GM23338 (cell line): ENCODE measurements at regions not wholly inside any gene's neighbourhood (a gene's known extent, or its start where the extent isn't known, plus 50 kb on each side); places are given as distances from the start of the nearest gene placed in this dataset.

Experiments
- ATAC-seq: fragments of 200-7000 bp; cut with Tn5 transposase; 3 replicates; pipeline ENCODE4 v1.9.1; 2020
- DNase-seq: peaks from one replicate; pipeline ENCODE4 v3.0.0-alpha.2; 2015; ENCODE audit warnings: low spot score
- H2AFZ ChIP-seq: fragments of 200-600 bp; sonication (generic); 2 replicates; pipeline ENCODE4 v1.8.0; 2016; ENCODE audit warnings: antibody characterized with exemption, mild to moderate bottlenecking, moderate library complexity
- H3F3A ChIP-seq: fragments of 200-600 bp; sonication (generic); replicated peaks from 2 replicates; pipeline ENCODE4 v1.8.0; 2017; ENCODE audit warnings: antibody characterized with exemption, mixed run types, low read depth
- H3K27ac ChIP-seq: fragments of 200-600 bp; sonication (generic); 2 replicates; pipeline ENCODE4 v1.6.1; 2016; ENCODE audit warnings: low read depth
- H3K27me3 ChIP-seq: fragments of 200-600 bp; sonication (generic); 2 replicates; pipeline ENCODE4 v1.8.0; 2016; ENCODE audit warnings: mild to moderate bottlenecking, mixed run types, moderate library complexity; ENCODE audit not compliant: insufficient read depth
- H3K36me3 ChIP-seq: fragments of 200-600 bp; sonication (generic); 2 replicates; pipeline ENCODE4 v1.8.0; 2016; ENCODE audit warnings: mild to moderate bottlenecking; ENCODE audit not compliant: insufficient read depth
- H3K4me1 ChIP-seq: fragments of 200-600 bp; sonication (generic); 2 replicates; pipeline ENCODE4 v1.8.0; 2016; ENCODE audit warnings: mild to moderate bottlenecking, moderate library complexity; ENCODE audit not compliant: insufficient read depth
- H3K4me2 ChIP-seq: fragments of 200-600 bp; sonication (generic); 2 replicates; pipeline ENCODE4 v1.7.1; 2017; ENCODE audit warnings: mixed run types
- H3K4me3 ChIP-seq: fragments of 200-600 bp; sonication (generic); 2 replicates; pipeline ENCODE4 v1.6.1; 2016; ENCODE audit warnings: mixed run types
- H3K79me2 ChIP-seq: fragments of 200-600 bp; sonication (generic); replicated peaks from 2 replicates; pipeline ENCODE4 v1.8.0; 2017; ENCODE audit warnings: mild to moderate bottlenecking; ENCODE audit not compliant: insufficient read depth
- H3K9me2 ChIP-seq: fragments of 200-600 bp; sonication (generic); 2 replicates; pipeline ENCODE4 v1.8.0; 2017; ENCODE audit not compliant: insufficient read depth
- H4K20me1 ChIP-seq: fragments of 200-600 bp; sonication (generic); replicated peaks from 2 replicates; pipeline ENCODE4 v1.8.0; 2017; ENCODE audit warnings: mild to moderate bottlenecking; ENCODE audit not compliant: insufficient read depth
- H3K27ac Mint-ChIP-seq: 2 replicates; pipeline ENCODE4 v1.8.0; 2020; ENCODE audit warnings: inconsistent platforms, mild to moderate bottlenecking, moderate library complexity, mixed read lengths
- H3K27me3 Mint-ChIP-seq: 3 replicates; pipeline ENCODE4 v1.8.0; 2022; ENCODE audit warnings: low read depth, mild to moderate bottlenecking, moderate library complexity, mixed read lengths, inconsistent platforms; ENCODE audit not compliant: insufficient read depth, poor library complexity
- H3K36me3 Mint-ChIP-seq: 3 replicates; pipeline ENCODE4 v1.8.0; 2021; ENCODE audit warnings: low read depth, mild to moderate bottlenecking, inconsistent platforms, moderate library complexity, mixed read lengths
- H3K4me1 Mint-ChIP-seq: 3 replicates; pipeline ENCODE4 v1.8.0; 2020; ENCODE audit warnings: mild to moderate bottlenecking, inconsistent platforms, mixed read lengths
- H3K4me3 Mint-ChIP-seq: 3 replicates; pipeline ENCODE4 v1.8.0; 2021; ENCODE audit warnings: moderate library complexity, mild to moderate bottlenecking, inconsistent platforms, mixed read lengths
- H3K9me3 Mint-ChIP-seq: 3 replicates; pipeline ENCODE4 v1.8.0; 2020; ENCODE audit warnings: moderate library complexity, mild to moderate bottlenecking, inconsistent platforms, mixed read lengths
- CTCF ChIP-seq, 2 experiments: fragments of 200-600 bp in 1 of 2; sonication (generic) in 1 of 2; conservative IDR thresholded peaks; 2 replicates each; pipeline versions ENCODE4 v1.5.1 to v1.6.1; 2016 to 2017; ENCODE audit warnings: antibody characterized with exemption in 2 of 2, low read depth in 2 of 2, mild to moderate bottlenecking in 2 of 2, moderate library complexity in 1 of 2
- EZH2 ChIP-seq: fragments of 200-600 bp; sonication (generic); IDR thresholded peaks from one replicate; pipeline ENCODE4 v1.8.0; 2017; ENCODE audit warnings: antibody characterized with exemption, mild to moderate bottlenecking, low read depth; ENCODE audit not compliant: unreplicated experiment
- EZH2phosphoT487 ChIP-seq: fragments of 200-600 bp; sonication (generic); IDR thresholded peaks from one replicate; pipeline ENCODE4 v1.8.1; 2018; ENCODE audit warnings: antibody characterized with exemption; ENCODE audit not compliant: unreplicated experiment
- JUNB ChIP-seq: IDR thresholded peaks from one replicate; pipeline ENCODE4 v1.6.1; 2016; ENCODE audit warnings: antibody characterized with exemption; ENCODE audit not compliant: unreplicated experiment
- NANOG ChIP-seq: IDR thresholded peaks from 2 replicates; pipeline ENCODE4 v1.6.1; 2016; ENCODE audit warnings: antibody characterized with exemption, borderline replicate concordance
- POLR2AphosphoS5 ChIP-seq: IDR thresholded peaks from 2 replicates; pipeline ENCODE4 v1.6.1; 2016; ENCODE audit warnings: antibody characterized with exemption, low read depth
- REST ChIP-seq: IDR thresholded peaks from one replicate; pipeline ENCODE4 v1.6.1; 2018; ENCODE audit warnings: antibody characterized with exemption; ENCODE audit not compliant: unreplicated experiment
- ZNF114 ChIP-seq: fragments of 250-450 bp; sonication (Bioruptor Pico); IDR thresholded peaks from 2 replicates; pipeline ENCODE4 v1.5.0; 2020; ENCODE audit warnings: mild to moderate bottlenecking, moderate library complexity
- ZNF331 ChIP-seq: fragments of 250-450 bp; sonication (Bioruptor Pico); IDR thresholded peaks from 2 replicates; pipeline ENCODE4 v1.5.0; 2020; ENCODE audit warnings: low read depth, mild to moderate bottlenecking, moderate library complexity
- ZNF462 ChIP-seq: fragments of 250-450 bp; sonication (Bioruptor Pico); IDR thresholded peaks from 2 replicates; pipeline ENCODE4 v1.5.0; 2020; ENCODE audit warnings: mild to moderate bottlenecking, moderate library complexity

DNA sequence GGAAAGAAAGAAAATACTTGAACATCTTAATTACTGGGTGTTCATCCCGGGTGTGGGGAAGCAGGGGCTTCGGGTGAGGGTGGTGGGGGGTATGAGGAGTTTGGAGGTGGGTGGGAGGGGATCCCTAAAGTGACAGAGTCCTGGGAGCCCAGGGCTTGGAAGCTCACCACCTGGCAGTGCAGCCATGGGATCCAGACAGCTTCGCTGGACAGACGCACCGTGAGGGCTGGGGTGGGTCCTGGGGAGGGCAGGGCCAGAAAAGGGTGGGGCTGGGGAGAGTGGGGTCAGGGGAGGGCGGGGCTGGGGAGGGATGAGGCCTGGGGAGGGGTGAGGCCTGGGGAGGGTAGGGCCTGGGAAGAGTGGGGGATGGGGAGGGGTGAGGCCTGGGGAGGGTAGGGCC, 127.5 kb upstream of the LPCAT1 start:
- no peaks in the 10 kb centered on the region for H3F3A ChIP-seq
- Mint-ChIP-seq H3K27ac (no peak overlapping the region), H3K9me3 (no peaks in the 10 kb centered on the region; the same call in 1 of the 3 replicates), H3K36me3 (no peaks in the 10 kb centered on the region; the same call in 2 of the 3 replicates), H3K4me1 (peaks cover 11% of the 10 kb centered on the region), H3K27me3 (peaks cover 20% of the 10 kb centered on the region), H3K4me3 (peak overlapping the region; percentile 4; the same call in 1 of the 3 replicates)
- ATAC-seq, result no peak
- H3K4me3 ChIP-seq, result no peak overlapping the region
- H3K27ac ChIP-seq, result no peak overlapping the region
- no peaks in the 10 kb centered on the region for H3K36me3 ChIP-seq
- TF ChIP-seq NANOG (no peak), CTCF (conservative IDR thresholded peaks at IDR 0.05; ENCODE audit: low read depth in 2 of 2) (no peak), ZNF114 (CRISPR knock-in tag) (no peak), EZH2 (no peak), POLR2AphosphoS5 (no peak), EZH2phosphoT487 (no peak), REST (no peak)
- no peak overlapping the region for H2AFZ ChIP-seq
- no peaks in the 10 kb centered on the region for H3K79me2 ChIP-seq
- H4K20me1 ChIP-seq, result no peaks in the 10 kb centered on the region
- no peaks in the 10 kb centered on the region for H3K9me2 ChIP-seq
- no peak for DNase-seq
- no peaks in the 10 kb centered on the region for H3K4me1 ChIP-seq
- H3K27me3 ChIP-seq, result peaks cover 12% of the 10 kb centered on the region; the same call in 1 of the 2 replicates
- no peak overlapping the region for H3K4me2 ChIP-seq

DNA sequence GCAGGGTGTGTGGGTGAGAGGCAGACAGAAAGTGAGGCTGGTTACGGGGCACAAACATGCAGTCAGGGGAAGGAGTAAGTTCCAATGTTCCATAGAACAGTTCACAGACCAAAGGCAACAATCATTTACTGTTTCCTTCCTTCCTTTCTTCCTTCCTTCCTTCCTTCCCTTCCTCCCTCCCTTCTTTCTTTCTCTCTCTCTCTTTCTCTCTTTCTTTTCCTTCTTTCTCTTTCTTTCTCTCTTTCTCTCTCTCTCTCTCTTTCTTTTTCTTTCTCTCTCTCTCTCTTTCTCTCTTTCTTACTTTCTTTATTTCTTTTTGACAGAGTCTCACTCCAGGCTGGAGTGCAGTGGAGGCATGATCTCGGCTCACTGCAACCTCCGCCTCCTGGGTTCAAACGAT, 125.8 kb upstream of the LPCAT1 start:
- Histone ChIP-seq H2AFZ (no peak overlapping the region), H3K4me3 (no peak overlapping the region), H4K20me1 (no peaks in the 10 kb centered on the region), H3K27ac (no peak overlapping the region), H3K9me2 (no peaks in the 10 kb centered on the region), H3K4me1 (no peaks in the 10 kb centered on the region), H3K79me2 (no peaks in the 10 kb centered on the region), H3K4me2 (no peak overlapping the region), H3F3A (no peaks in the 10 kb centered on the region), H3K36me3 (no peaks in the 10 kb centered on the region), H3K27me3 (peaks cover 23% of the 10 kb centered on the region)
- no peak overlapping the region for H3K4me3 Mint-ChIP-seq
- TF ChIP-seq ZNF462 (CRISPR knock-in tag) (no peak), NANOG (no peak), JUNB (no peak), ZNF331 (no peak)
- ATAC-seq (no peak), DNase-seq (no peak)
- no peaks in the 10 kb centered on the region; the same call in 2 of the 3 replicates for H3K36me3 Mint-ChIP-seq
- no peak overlapping the region for H3K27ac Mint-ChIP-seq
- no peaks in the 10 kb centered on the region; the same call in 2 of the 3 replicates for H3K9me3 Mint-ChIP-seq
- peaks cover 30% of the 10 kb centered on the region for H3K27me3 Mint-ChIP-seq
- H3K4me1 Mint-ChIP-seq, result peaks cover 10% of the 10 kb centered on the region
